ENCODE measurements at regions not wholly inside any gene's neighbourhood (a gene's known extent, or its start where the extent isn't known, plus 50 kb on each side); places are given as distances from the start of the nearest gene placed in this dataset.

- H3K9ac ChIP-seq (ENCODE audit: extremely low read depth, insufficient read length, low read length): no peak overlapping the region
- H2BK12ac ChIP-seq (ENCODE audit: insufficient read length, low read depth, low read length): no peak overlapping the region
- peaks cover 4 to 5% of the 10 kb centered on the region in 2 experiments for H3K4me1 Mint-ChIP-seq
- H3K4me1 ChIP-seq (ENCODE audit: insufficient read depth, low read length): 0 out of 2 replicates have a peak, but pooled peaks cover 5% of the 10 kb centered on the region
- no peaks in the 10 kb centered on the region for H3K27me3 ChIP-seq (ENCODE audit: insufficient read depth, low read length)
- no peaks in the 10 kb centered on the region for H3K79me1 ChIP-seq (ENCODE audit: insufficient read depth, low read depth, low read length, poor library complexity, severe bottlenecking)
- no peak overlapping the region for H2BK120ac ChIP-seq (ENCODE audit: low read depth, low read length, poor library complexity, severe bottlenecking)
- H3K23me2 ChIP-seq (ENCODE audit: insufficient read length, low read depth, low read length, poor library complexity, severe bottlenecking): no peaks in the 10 kb centered on the region
- no peak overlapping the region for H3K23ac ChIP-seq (ENCODE audit: insufficient read length, low read depth, low read length)
- no peaks in the 10 kb centered on the region for H3K36me3 Mint-ChIP-seq (ENCODE audit: insufficient read depth in 1 of 3, low read depth in 3 of 3)
- no peak overlapping the region for H3K18ac ChIP-seq (ENCODE audit: insufficient read length, low read depth, low read length)
- H2AFZ ChIP-seq (ENCODE audit: low read length): no peak overlapping the region
- no peaks in the 10 kb centered on the region for H4K20me1 ChIP-seq (ENCODE audit: control insufficient read depth, insufficient read depth, insufficient read length)
- no peak overlapping the region for H3T11ph ChIP-seq (ENCODE audit: low read length)
- H4K8ac ChIP-seq (replicated peaks; ENCODE audit: insufficient read length, low read depth, low read length): no peak overlapping the region
- no peak overlapping the region for H2BK5ac ChIP-seq (ENCODE audit: insufficient read length, low read length)
- no peak overlapping the region for H2BK15ac ChIP-seq (ENCODE audit: low read depth, low read length)
- WGBS (ENCODE audit: extremely low coverage, insufficient read length, low lambda C conversion rate): no CpG with 5 or more reads among the region's 3 CpGs
- H2BK20ac ChIP-seq (ENCODE audit: low read depth, low read length, poor library complexity, severe bottlenecking): no peak overlapping the region
- no peak overlapping the region for H3K4me3 Mint-ChIP-seq
- no peak for TF ChIP-seq CTCF (conservative IDR thresholded peaks at IDR 0.05)
- H4K5ac ChIP-seq (ENCODE audit: insufficient read length, low read depth, low read length): no peak overlapping the region
- H3K27me3 Mint-ChIP-seq (ENCODE audit: low read depth): peaks cover 10% of the 10 kb centered on the region; the same call in 1 of the 2 replicates
- no peaks in the 10 kb centered on the region for H3K79me2 ChIP-seq (ENCODE audit: insufficient read depth, low read length)
- H3K9me3 ChIP-seq (ENCODE audit: control insufficient read depth, low read depth, low read length): no peaks in the 10 kb centered on the region
- no peak overlapping the region for H3K4me2 ChIP-seq (ENCODE audit: insufficient read depth, insufficient read length, low read length)
- no peak for DNase-seq
- H3K4ac ChIP-seq (ENCODE audit: low read depth, low read length): no peak overlapping the region
- H3K9me3 Mint-ChIP-seq: no peaks in the 10 kb centered on the region
- H3K27ac Mint-ChIP-seq: no peak overlapping the region
- no peak overlapping the region for H3K27ac ChIP-seq (ENCODE audit: insufficient read length, low read depth, low read length)
- no peak overlapping the region for H2AK5ac ChIP-seq (ENCODE audit: insufficient read length, low read length)
- H3K56ac ChIP-seq (ENCODE audit: insufficient read length, low read depth, low read length): no peak overlapping the region
- H3K14ac ChIP-seq (ENCODE audit: insufficient read depth, low read length): no peak overlapping the region
- H4K91ac ChIP-seq (ENCODE audit: insufficient read length, low read depth, low read length): no peak overlapping the region
These were observed 328.6 kb downstream of the RRAGC start for GRCh38 chr1:38530957-38531356.

All from H9 (cell line).